ENCODE measurements at regions not wholly inside any gene's neighbourhood (a gene's known extent, or its start where the extent isn't known, plus 50 kb on each side); places are given as distances from the start of the nearest gene placed in this dataset.

- no peak for TF ChIP-seq EZH2phosphoT487 (IDR thresholded peaks at IDR 0.05)
- TF ChIP-seq EZH2 (IDR thresholded peaks at IDR 0.05), result no peak
- TF ChIP-seq CTCF (IDR thresholded peaks at IDR 0.05), result no peak
- Histone ChIP-seq H3K36me3 (no peaks in the 10 kb centered on the region), H3K4me2 (no peak overlapping the region), H3K4me3 (no peak overlapping the region), H3K27me3 (no peaks in the 10 kb centered on the region), H2AFZ (replicated peaks) (no peak overlapping the region), H3F3A (ENCODE audit: low read depth) (no peaks in the 10 kb centered on the region), H3K9me3 (ENCODE audit: low read depth) (no peaks in the 10 kb centered on the region), H3K4me1 (no peaks in the 10 kb centered on the region), H3K9ac (no peak overlapping the region), H3K79me2 (ENCODE audit: low read depth) (no peaks in the 10 kb centered on the region), H4K20me1 (ENCODE audit: low read depth) (no peaks in the 10 kb centered on the region), H3K27ac (no peak overlapping the region)
- Mint-ChIP-seq H3K36me3 (no peaks in the 10 kb centered on the region), H3K27me3 (ENCODE audit: insufficient read depth, low read depth) (no peaks in the 10 kb centered on the region), H3K9me3 (no peaks in the 10 kb centered on the region), H3K27ac (no peak overlapping the region), H3K4me3 (no peak overlapping the region), H3K4me1 (no peaks in the 10 kb centered on the region)
- no peak for DNase-seq (ENCODE audit: low spot score)
Measured at GRCh38 chr5:62935660-62936059, 357.0 kb downstream of the LRRC70 start.

- Mint-ChIP-seq H3K36me3 (no peaks in the 10 kb centered on the region), H3K4me3 (no peak overlapping the region), H3K9me3 (no peaks in the 10 kb centered on the region), H3K27ac (no peak overlapping the region), H3K27me3 (ENCODE audit: insufficient read depth, low read depth) (no peaks in the 10 kb centered on the region), H3K4me1 (no peaks in the 10 kb centered on the region)
- H3F3A ChIP-seq (ENCODE audit: low read depth), result no peaks in the 10 kb centered on the region
- no peaks in the 10 kb centered on the region for H3K9me3 ChIP-seq (ENCODE audit: low read depth)
- no peaks in the 10 kb centered on the region for H3K79me2 ChIP-seq (ENCODE audit: low read depth)
- H3K4me2 ChIP-seq, result no peak overlapping the region
- no peak overlapping the region for H3K27ac ChIP-seq
- no peak overlapping the region for H2AFZ ChIP-seq (replicated peaks)
- H3K4me1 ChIP-seq, result no peaks in the 10 kb centered on the region
- no peaks in the 10 kb centered on the region for H3K36me3 ChIP-seq
- no peaks in the 10 kb centered on the region for H3K27me3 ChIP-seq
- H3K9ac ChIP-seq, result no peak overlapping the region
- DNase-seq (ENCODE audit: low spot score), result no peak
- no peak overlapping the region for H3K4me3 ChIP-seq
- TF ChIP-seq EZH2phosphoT487 (IDR thresholded peaks at IDR 0.05) (no peak), CTCF (IDR thresholded peaks at IDR 0.05) (no peak), EZH2 (IDR thresholded peaks at IDR 0.05) (no peak)
- H4K20me1 ChIP-seq (ENCODE audit: low read depth), result no peaks in the 10 kb centered on the region
Measured at GRCh38 chr5:62934319-62934718, 355.7 kb downstream of the LRRC70 start.

GRCh38 chr5:62933261-62933660 is 354.6 kb downstream of the LRRC70 start:
- H3K9ac ChIP-seq, result no peak overlapping the region
- Mint-ChIP-seq H3K4me3 (no peak overlapping the region), H3K36me3 (no peaks in the 10 kb centered on the region), H3K9me3 (no peaks in the 10 kb centered on the region), H3K27ac (no peak overlapping the region), H3K27me3 (ENCODE audit: insufficient read depth, low read depth) (no peaks in the 10 kb centered on the region), H3K4me1 (no peaks in the 10 kb centered on the region)
- no peak for DNase-seq (ENCODE audit: low spot score)
- H3K9me3 ChIP-seq (ENCODE audit: low read depth), result no peaks in the 10 kb centered on the region
- no peaks in the 10 kb centered on the region for H3F3A ChIP-seq (ENCODE audit: low read depth)
- H3K4me2 ChIP-seq, result no peak overlapping the region
- no peak overlapping the region for H2AFZ ChIP-seq (replicated peaks)
- no peaks in the 10 kb centered on the region for H4K20me1 ChIP-seq (ENCODE audit: low read depth)
- H3K27me3 ChIP-seq, result no peaks in the 10 kb centered on the region
- no peak for TF ChIP-seq EZH2phosphoT487 (IDR thresholded peaks at IDR 0.05)
- TF ChIP-seq CTCF (IDR thresholded peaks at IDR 0.05), result no peak
- TF ChIP-seq EZH2 (IDR thresholded peaks at IDR 0.05), result no peak
- no peaks in the 10 kb centered on the region for H3K36me3 ChIP-seq
- no peak overlapping the region for H3K27ac ChIP-seq
- no peaks in the 10 kb centered on the region for H3K4me1 ChIP-seq
- H3K4me3 ChIP-seq, result no peak overlapping the region
- no peaks in the 10 kb centered on the region for H3K79me2 ChIP-seq (ENCODE audit: low read depth)
